Right lobe of liver (tissue), 6 donors: ENCODE measurements at regions not wholly inside any gene's neighbourhood (a gene's known extent, or its start where the extent isn't known, plus 50 kb on each side); places are given as distances from the start of the nearest gene placed in this dataset.

Experiments used
- ATAC-seq, 4 donors: fragments of 200-7000 bp; cut with Tn5 transposase; one replicate each; pipeline ENCODE4 v1.9.1; 2020; ENCODE audit warnings: mild to moderate bottlenecking in 4 of 4, moderate library complexity in 4 of 4
- DNase-seq, 3 donors: peaks; one replicate each; pipeline ENCODE4 v3.0.0-alpha.2; 2020
- H3K27ac ChIP-seq, 3 donors: fragments of 200-600 bp; one replicate each; pipeline ENCODE4 v1.8.0; 2022
- H3K27me3 ChIP-seq, 2 donors: fragments of 200-600 bp; one replicate each; pipeline ENCODE4 v1.8.0; 2022
- H3K36me3 ChIP-seq, 4 donors: fragments of 200-600 bp; sonication (generic) in 1 of 4; one replicate each; pipeline versions ENCODE4 v1.5.1 to v1.8.0; 2017 to 2022; ENCODE audit warnings: control low read depth in 1 of 4
- H3K4me1 ChIP-seq, 4 donors: fragments of 200-600 bp; sonication (generic) in 1 of 4; one replicate each; pipeline versions ENCODE4 v1.5.1 to v1.8.0; 2017 to 2022; ENCODE audit warnings: control low read depth in 1 of 4
- H3K4me3 ChIP-seq, 3 donors: fragments of 200-600 bp; one replicate each; pipeline ENCODE4 v1.8.0; 2022
- H3K9me3 ChIP-seq, 4 donors: fragments of 200-600 bp; sonication (generic) in 1 of 4; one replicate each; pipeline versions ENCODE4 v1.5.1 to v1.8.0; 2017 to 2022; ENCODE audit warnings: control low read depth in 1 of 4
- CTCF ChIP-seq, 4 donors: fragments of 200-600 bp in 3 of 4; fragments of 450-650 bp in 1 of 4; IDR thresholded peaks; one replicate each; pipeline versions ENCODE4 v1.5.1 to v1.8.0; 2016 to 2022; ENCODE audit warnings: antibody characterized with exemption in 4 of 4, mild to moderate bottlenecking in 2 of 4
- POLR2A ChIP-seq: fragments of 450-650 bp; IDR thresholded peaks from one replicate; pipeline ENCODE4 v1.6.1; 2017; ENCODE audit warnings: antibody characterized with exemption, mild to moderate bottlenecking
- WGBS: methylation state at CpG from one replicate; pipeline ENCODE4 v1.1.6; 2018; ENCODE audit warnings: low coverage, low lambda C conversion rate; ENCODE audit not compliant: insufficient coverage; ENCODE audit errors: missing lambda C conversion rate; 5-methylcytosine and 5-hydroxymethylcytosine counted together
- intact Hi-C, 2 donors: fragments of 100-400 bp; cut with DNase I; formaldehyde crosslinking; loops; one replicate each; pipeline versions ENCODE4 v1.11.2 to v1.14.1; 2022
- donor health status: DM: no; HTN: yes; CAD: no.
- donor health status: DM: no; HTN: no; CAD: no.
- donor health status: DM: no; HTN: no; CAD: no.
- donor health status: DM: no; HTN: yes; CAD: no.
- donor health status: DM: no; HTN: yes; CAD: no.

DNA sequence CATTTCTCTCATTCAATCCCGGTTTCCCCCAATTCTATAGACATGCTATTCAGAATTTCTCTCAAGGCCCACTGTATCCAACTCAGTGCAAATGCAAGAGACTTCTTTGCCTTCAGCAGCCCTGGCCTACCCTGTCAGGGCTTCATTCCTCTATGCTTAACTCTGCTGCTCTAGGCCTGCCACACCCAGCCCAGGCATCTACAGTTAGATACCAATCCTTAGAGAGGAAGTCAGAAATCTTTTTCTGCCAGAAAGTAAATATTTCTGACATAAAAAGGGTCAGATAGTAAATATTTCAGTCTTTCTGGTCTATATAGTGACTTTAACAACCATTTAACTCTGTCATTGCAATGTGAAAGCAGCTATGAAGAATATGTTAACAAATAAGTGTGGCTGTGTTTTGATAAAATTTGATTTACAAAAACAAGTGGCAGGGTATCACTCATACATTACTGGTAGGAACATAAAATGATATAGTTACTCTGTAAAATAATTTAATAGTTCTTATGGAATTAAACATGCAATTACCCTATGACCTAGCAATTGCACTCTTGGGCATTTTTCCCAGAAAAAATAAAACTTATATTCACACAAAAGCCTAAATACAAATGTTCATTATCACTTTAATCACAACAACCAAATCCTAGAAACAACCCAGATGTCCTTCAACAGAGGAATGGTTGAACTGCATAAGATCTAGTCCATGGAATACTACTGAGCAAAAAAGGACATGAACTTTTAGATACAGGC is 942.0 kb downstream of the SQOR start:
- ATAC-seq (no peak), DNase-seq (no peak)
- H3K36me3 ChIP-seq: no peaks in the 10 kb centered on the region
- H3K9me3 ChIP-seq: no peaks in the 10 kb centered on the region
- WGBS: 67% methylated on average over 1 of the region's 1 CpG
- no peak overlapping the region for H3K27ac ChIP-seq
- H3K4me3 ChIP-seq: no peak overlapping the region
- TF ChIP-seq CTCF (IDR thresholded peaks at IDR 0.05) (no peak), POLR2A (no peak)
- H3K27me3 ChIP-seq: no peaks in the 10 kb centered on the region
- intact Hi-C loops: no loop called here
- H3K4me1 ChIP-seq: peaks cover 0 to 17% (median 2%) of the 10 kb centered on the region in 4 donors

DNA sequence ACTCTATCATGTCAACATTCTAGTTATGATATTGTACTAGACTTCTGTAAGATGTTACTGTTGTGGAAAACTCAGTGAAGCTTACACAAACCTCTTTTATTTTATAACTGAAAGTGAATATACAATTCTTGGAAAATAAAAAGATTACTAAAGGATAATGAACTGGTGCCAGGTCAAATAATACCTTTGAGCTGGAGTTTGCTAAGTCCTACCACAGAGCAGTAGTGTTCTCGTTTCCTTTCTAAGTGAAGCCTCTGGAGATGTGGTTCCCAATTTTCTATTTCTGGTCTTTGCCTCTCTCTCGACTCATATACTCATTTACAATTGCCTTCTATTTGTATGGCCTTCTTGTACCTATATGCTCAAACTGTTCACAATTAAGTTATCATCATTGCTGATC is 942.9 kb downstream of the SQOR start:
- peak; percentile 87 to 91 (median 87) for ATAC-seq
- intact Hi-C loops: no loop called here

DNA sequence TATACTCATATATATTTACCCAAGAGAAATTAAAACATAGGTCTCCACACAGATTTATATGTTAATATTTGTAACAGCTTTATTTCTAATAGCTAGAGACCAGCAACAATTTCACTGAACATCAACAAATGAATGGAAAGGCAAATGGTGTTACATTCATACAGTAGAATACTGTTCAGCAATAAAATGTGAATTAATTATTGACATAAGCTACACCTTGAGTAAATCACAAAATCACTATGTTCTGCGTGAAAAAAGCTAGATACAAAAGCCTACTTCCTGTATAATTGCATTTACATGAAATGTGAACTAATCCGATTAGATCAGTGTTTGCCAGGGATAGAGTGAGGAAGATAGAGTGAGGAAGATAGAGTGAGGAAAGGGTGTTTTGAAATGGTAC is 945.7 kb downstream of the SQOR start:
- no peaks in the 10 kb centered on the region for H3K27me3 ChIP-seq
- peaks cover 0 to 10% (median 2%) of the 10 kb centered on the region in 4 donors for H3K4me1 ChIP-seq
- H3K4me3 ChIP-seq: no peak overlapping the region
- ATAC-seq (no peak), DNase-seq (no peak)
- no peaks in the 10 kb centered on the region for H3K9me3 ChIP-seq
- no peak overlapping the region for H3K27ac ChIP-seq
- TF ChIP-seq CTCF (IDR thresholded peaks at IDR 0.05): no peak
- intact Hi-C loops: no loop called here
- H3K36me3 ChIP-seq: no peaks in the 10 kb centered on the region
- WGBS: 43% methylated on average over 2 of the region's 2 CpGs

More for the DNA sequence above, 942.9 kb downstream of the SQOR start:
- no peaks in the 10 kb centered on the region for H3K36me3 ChIP-seq
- H3K27me3 ChIP-seq: no peaks in the 10 kb centered on the region
- no peak overlapping the region for H3K4me3 ChIP-seq
- TF ChIP-seq CTCF (IDR thresholded peaks at IDR 0.05): no peak
- no peak for TF ChIP-seq POLR2A
- WGBS: 6% methylated on average over 2 of the region's 2 CpGs
- H3K27ac ChIP-seq: no peak overlapping the region
- no peak for DNase-seq
- no peaks in the 10 kb centered on the region for H3K9me3 ChIP-seq
- peaks cover 0 to 17% (median 2%) of the 10 kb centered on the region in 4 donors for H3K4me1 ChIP-seq

DNA sequence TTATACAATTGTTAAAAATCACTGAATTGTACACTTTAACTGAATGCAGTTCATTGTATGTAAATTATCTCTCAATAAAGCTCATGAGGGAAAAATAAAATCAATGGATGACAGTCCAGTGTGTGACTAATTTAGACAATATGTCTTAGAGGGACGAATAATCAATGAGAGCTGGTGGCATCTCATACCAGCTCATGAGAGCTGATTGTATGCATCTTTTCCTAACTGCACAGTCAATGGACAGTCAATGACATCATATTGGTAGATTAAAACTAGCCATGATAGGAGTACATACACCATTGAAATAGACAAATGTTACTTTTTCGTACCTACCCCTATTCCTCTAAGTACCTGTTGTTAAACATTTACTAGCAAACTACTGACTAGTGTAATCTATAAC is 946.1 kb downstream of the SQOR start:
- Histone ChIP-seq H3K36me3 (no peaks in the 10 kb centered on the region), H3K4me1 (peaks cover 0 to 10% (median 2%) of the 10 kb centered on the region in 4 donors), H3K27ac (no peak overlapping the region), H3K27me3 (no peaks in the 10 kb centered on the region), H3K9me3 (no peaks in the 10 kb centered on the region), H3K4me3 (no peak overlapping the region)
- no peak for DNase-seq
- 58% methylated on average over 2 of the region's 2 CpGs for WGBS
- TF ChIP-seq POLR2A (no peak), CTCF (IDR thresholded peaks at IDR 0.05) (no peak)
- no peak for ATAC-seq
- intact Hi-C loops: no loop called here
